ENCODE measurements at regions not wholly inside any gene's neighbourhood (a gene's known extent, or its start where the extent isn't known, plus 50 kb on each side); places are given as distances from the start of the nearest gene placed in this dataset.

DNA sequence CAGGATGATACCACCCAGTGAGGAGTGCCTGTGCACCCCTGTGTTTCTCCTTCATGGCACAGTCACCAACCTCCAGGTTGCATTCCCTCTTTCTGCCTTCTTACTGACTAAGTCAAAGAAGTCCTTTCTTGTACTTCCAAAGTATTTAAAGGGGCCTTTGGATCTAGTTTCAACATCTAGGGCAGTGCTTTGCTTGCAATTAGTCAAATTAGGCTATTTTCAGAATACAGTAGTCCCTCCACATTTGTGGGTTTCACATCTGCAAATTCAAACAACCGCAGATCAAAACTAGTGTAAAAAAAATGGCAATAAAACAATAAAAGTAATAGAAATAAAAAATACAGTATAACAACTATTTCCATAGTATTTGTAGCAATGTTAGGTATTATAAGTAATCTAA is 333.9 kb upstream of the SEMA6A start:
- TF ChIP-seq, protein P1, sequence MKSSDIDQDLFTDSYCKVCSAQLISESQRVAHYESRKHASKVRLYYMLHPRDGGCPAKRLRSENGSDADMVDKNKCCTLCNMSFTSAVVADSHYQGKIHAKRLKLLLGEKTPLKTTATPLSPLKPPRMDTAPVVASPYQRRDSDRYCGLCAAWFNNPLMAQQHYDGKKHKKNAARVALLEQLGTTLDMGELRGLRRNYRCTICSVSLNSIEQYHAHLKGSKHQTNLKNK (CRISPR knock-in tag; IDR thresholded peaks at IDR 0.05) = no peak
- no peak for TF ChIP-seq IRF2 (CRISPR knock-in tag; IDR thresholded peaks at IDR 0.05; ENCODE audit: borderline replicate concordance, low read depth)
- no peak for TF ChIP-seq NFATC4 (CRISPR knock-in tag; IDR thresholded peaks at IDR 0.05)
- no peak for TF ChIP-seq SOX15 (CRISPR knock-in tag; IDR thresholded peaks at IDR 0.05)
- no peak for TF ChIP-seq GABPB1 (CRISPR knock-in tag; IDR thresholded peaks at IDR 0.05)
- TF ChIP-seq, protein P2, sequence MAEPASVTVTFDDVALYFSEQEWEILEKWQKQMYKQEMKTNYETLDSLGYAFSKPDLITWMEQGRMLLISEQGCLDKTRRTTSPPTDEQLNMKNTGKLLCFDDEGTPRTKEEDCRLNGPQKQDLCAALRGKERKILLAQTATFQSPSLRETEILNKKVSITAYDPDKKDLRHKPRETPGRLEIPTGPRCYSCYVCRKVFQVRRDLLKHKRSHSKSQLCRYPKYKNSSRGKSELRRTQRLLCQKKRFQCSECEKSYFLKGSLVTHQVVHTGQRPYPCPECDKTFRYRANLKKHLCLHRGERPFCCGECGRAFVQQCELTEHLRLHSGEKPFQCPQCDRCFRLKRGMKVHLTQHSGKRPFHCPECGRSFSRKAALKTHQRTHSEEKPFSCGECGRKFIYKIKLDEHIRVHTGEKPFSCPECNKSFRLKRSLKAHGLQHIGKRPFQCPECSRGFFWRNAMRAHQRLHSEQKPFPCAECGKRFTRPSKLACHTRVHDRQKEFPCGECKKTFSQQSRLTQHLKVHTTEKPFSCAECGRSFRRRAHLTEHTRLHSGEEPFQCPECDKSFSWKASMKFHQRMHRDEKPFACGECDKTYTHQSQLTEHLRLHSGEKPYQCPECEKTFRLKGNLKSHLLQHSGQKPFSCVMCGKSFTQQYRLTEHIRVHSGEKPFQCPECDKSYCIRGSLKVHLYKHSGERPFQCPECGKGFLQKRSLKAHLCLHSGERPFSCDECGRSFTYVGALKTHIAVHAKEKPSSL (CRISPR knock-in tag; conservative IDR thresholded peaks at IDR 0.05) = no peak
- TF ChIP-seq RORB (CRISPR knock-in tag; IDR thresholded peaks at IDR 0.05) = no peak
- TF ChIP-seq, protein P3, sequence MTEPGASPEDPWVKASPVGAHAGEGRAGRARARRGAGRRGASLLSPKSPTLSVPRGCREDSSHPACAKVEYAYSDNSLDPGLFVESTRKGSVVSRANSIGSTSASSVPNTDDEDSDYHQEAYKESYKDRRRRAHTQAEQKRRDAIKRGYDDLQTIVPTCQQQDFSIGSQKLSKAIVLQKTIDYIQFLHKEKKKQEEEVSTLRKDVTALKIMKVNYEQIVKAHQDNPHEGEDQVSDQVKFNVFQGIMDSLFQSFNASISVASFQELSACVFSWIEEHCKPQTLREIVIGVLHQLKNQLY (CRISPR knock-in tag; IDR thresholded peaks at IDR 0.05) = no peak
- TF ChIP-seq EMX1 (CRISPR knock-in tag; IDR thresholded peaks at IDR 0.05) = no peak
- TF ChIP-seq TEAD4 (CRISPR knock-in tag; IDR thresholded peaks at IDR 0.05) = no peak
- no peak for TF ChIP-seq MXD4 (CRISPR knock-in tag; IDR thresholded peaks at IDR 0.05; ENCODE audit: borderline replicate concordance)
- no peak for TF ChIP-seq KAT7 (CRISPR knock-in tag; IDR thresholded peaks at IDR 0.05; ENCODE audit: borderline replicate concordance)
- TF ChIP-seq, protein P4, sequence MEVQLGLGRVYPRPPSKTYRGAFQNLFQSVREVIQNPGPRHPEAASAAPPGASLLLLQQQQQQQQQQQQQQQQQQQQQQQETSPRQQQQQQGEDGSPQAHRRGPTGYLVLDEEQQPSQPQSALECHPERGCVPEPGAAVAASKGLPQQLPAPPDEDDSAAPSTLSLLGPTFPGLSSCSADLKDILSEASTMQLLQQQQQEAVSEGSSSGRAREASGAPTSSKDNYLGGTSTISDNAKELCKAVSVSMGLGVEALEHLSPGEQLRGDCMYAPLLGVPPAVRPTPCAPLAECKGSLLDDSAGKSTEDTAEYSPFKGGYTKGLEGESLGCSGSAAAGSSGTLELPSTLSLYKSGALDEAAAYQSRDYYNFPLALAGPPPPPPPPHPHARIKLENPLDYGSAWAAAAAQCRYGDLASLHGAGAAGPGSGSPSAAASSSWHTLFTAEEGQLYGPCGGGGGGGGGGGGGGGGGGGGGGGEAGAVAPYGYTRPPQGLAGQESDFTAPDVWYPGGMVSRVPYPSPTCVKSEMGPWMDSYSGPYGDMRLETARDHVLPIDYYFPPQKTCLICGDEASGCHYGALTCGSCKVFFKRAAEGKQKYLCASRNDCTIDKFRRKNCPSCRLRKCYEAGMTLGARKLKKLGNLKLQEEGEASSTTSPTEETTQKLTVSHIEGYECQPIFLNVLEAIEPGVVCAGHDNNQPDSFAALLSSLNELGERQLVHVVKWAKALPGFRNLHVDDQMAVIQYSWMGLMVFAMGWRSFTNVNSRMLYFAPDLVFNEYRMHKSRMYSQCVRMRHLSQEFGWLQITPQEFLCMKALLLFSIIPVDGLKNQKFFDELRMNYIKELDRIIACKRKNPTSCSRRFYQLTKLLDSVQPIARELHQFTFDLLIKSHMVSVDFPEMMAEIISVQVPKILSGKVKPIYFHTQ (CRISPR knock-in tag; IDR thresholded peaks at IDR 0.05) = no peak
- TF ChIP-seq, protein P5, sequence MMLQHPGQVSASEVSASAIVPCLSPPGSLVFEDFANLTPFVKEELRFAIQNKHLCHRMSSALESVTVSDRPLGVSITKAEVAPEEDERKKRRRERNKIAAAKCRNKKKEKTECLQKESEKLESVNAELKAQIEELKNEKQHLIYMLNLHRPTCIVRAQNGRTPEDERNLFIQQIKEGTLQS (CRISPR knock-in tag; conservative IDR thresholded peaks at IDR 0.05) = no peak
- TF ChIP-seq ZNF232 (CRISPR knock-in tag; IDR thresholded peaks at IDR 0.05) = no peak
- TF ChIP-seq, protein P6, sequence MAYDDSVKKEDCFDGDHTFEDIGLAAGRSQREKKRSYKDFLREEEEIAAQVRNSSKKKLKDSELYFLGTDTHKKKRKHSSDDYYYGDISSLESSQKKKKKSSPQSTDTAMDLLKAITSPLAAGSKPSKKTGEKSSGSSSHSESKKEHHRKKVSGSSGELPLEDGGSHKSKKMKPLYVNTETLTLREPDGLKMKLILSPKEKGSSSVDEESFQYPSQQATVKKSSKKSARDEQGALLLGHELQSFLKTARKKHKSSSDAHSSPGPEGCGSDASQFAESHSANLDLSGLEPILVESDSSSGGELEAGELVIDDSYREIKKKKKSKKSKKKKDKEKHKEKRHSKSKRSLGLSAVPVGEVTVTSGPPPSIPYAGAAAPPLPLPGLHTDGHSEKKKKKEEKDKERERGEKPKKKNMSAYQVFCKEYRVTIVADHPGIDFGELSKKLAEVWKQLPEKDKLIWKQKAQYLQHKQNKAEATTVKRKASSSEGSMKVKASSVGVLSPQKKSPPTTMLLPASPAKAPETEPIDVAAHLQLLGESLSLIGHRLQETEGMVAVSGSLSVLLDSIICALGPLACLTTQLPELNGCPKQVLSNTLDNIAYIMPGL (CRISPR knock-in tag; IDR thresholded peaks at IDR 0.05) = no peak
- TF ChIP-seq, protein P7, sequence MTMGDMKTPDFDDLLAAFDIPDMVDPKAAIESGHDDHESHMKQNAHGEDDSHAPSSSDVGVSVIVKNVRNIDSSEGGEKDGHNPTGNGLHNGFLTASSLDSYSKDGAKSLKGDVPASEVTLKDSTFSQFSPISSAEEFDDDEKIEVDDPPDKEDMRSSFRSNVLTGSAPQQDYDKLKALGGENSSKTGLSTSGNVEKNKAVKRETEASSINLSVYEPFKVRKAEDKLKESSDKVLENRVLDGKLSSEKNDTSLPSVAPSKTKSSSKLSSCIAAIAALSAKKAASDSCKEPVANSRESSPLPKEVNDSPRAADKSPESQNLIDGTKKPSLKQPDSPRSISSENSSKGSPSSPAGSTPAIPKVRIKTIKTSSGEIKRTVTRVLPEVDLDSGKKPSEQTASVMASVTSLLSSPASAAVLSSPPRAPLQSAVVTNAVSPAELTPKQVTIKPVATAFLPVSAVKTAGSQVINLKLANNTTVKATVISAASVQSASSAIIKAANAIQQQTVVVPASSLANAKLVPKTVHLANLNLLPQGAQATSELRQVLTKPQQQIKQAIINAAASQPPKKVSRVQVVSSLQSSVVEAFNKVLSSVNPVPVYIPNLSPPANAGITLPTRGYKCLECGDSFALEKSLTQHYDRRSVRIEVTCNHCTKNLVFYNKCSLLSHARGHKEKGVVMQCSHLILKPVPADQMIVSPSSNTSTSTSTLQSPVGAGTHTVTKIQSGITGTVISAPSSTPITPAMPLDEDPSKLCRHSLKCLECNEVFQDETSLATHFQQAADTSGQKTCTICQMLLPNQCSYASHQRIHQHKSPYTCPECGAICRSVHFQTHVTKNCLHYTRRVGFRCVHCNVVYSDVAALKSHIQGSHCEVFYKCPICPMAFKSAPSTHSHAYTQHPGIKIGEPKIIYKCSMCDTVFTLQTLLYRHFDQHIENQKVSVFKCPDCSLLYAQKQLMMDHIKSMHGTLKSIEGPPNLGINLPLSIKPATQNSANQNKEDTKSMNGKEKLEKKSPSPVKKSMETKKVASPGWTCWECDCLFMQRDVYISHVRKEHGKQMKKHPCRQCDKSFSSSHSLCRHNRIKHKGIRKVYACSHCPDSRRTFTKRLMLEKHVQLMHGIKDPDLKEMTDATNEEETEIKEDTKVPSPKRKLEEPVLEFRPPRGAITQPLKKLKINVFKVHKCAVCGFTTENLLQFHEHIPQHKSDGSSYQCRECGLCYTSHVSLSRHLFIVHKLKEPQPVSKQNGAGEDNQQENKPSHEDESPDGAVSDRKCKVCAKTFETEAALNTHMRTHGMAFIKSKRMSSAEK (CRISPR knock-in tag; IDR thresholded peaks at IDR 0.05; ENCODE audit: borderline replicate concordance) = no peak
- no peak for TF ChIP-seq CREB1 (CRISPR knock-in tag; IDR thresholded peaks at IDR 0.05)
- no peak for DNase-seq (ENCODE audit: low spot score)
- Mint-ChIP-seq H3K27me3 (ENCODE audit: low read depth) (no peaks in the 10 kb centered on the region), H3K4me3 (no peak overlapping the region), H3K4me1 (0 out of 2 replicates have a peak, but pooled peaks cover 4% of the 10 kb centered on the region), H3K27ac (no peak overlapping the region), H3K36me3 (no peaks in the 10 kb centered on the region), H3K9me3 (no peaks in the 10 kb centered on the region)
- ATAC-seq = no peak
- POLR2A ChIA-PET = no interaction called here
- CTCF ChIA-PET = no interaction called here
